Panc1 (cell line): ENCODE measurements at regions not wholly inside any gene's neighbourhood (a gene's known extent, or its start where the extent isn't known, plus 50 kb on each side); places are given as distances from the start of the nearest gene placed in this dataset.

ENCODE experiments used
- ATAC-seq: fragments of 200-7000 bp; cut with Tn5 transposase; 2 replicates; pipeline ENCODE4 v1.9.1; 2020; ENCODE audit warnings: mild to moderate bottlenecking, moderate library complexity
- BruUV-seq: library from RNA; stranded (reverse); fragments of 400-500 nt; replicated peaks from 2 replicates; lab custom pipeline; 2021; lab: Mats Ljungman, UMichigan
- CTCF ChIA-PET: fragments of 300-600 bp; sonication (Branson Sonifier 250); formaldehyde crosslinking; loops from one replicate; lab custom pipeline; 2022; ENCODE audit warnings: antibody characterized with exemption; lab: Charles Lee
- POLR2A ChIA-PET: fragments of 300-600 bp; sonication (Branson Sonifier 250); formaldehyde crosslinking; loops from one replicate; lab custom pipeline; 2022; ENCODE audit warnings: antibody characterized with exemption; lab: Charles Lee
- DNase-seq: peaks from one replicate; pipeline ENCODE4 v3.0.0-alpha.2; 2010; ENCODE audit warnings: low read depth, low spot score
- H3K27ac ChIP-seq: 2 replicates; pipeline ENCODE4 v1.5.1; 2011; ENCODE audit warnings: mild to moderate bottlenecking, low read length, inconsistent platforms
- H3K27me3 ChIP-seq: fragments of 200-500 bp; sonication (Bioruptor generic); 2 replicates; pipeline ENCODE4 v1.6.0; 2014; ENCODE audit warnings: low read length, inconsistent platforms; ENCODE audit not compliant: control insufficient read depth, insufficient read depth
- H3K36me3 ChIP-seq: fragments of 200-500 bp; sonication (Bioruptor generic); 2 replicates; pipeline ENCODE4 v1.5.1; 2014; ENCODE audit warnings: inconsistent platforms, mild to moderate bottlenecking, low read length, moderate library complexity; ENCODE audit not compliant: control insufficient read depth, insufficient read depth
- H3K4me1 ChIP-seq: 2 replicates; pipeline ENCODE4 v1.5.1; 2011; ENCODE audit warnings: inconsistent platforms, mild to moderate bottlenecking, low read length, moderate library complexity; ENCODE audit not compliant: control insufficient read depth, insufficient read depth
- H3K4me3 ChIP-seq, 2 experiments: 2 replicates each; pipeline ENCODE4 v1.5.1; 2011 to 2012; ENCODE audit warnings: low read depth in 2 of 2, low read length in 2 of 2, mild to moderate bottlenecking in 2 of 2, inconsistent platforms in 1 of 2, moderate library complexity in 1 of 2
- H3K9me3 ChIP-seq: fragments of 200-500 bp; sonication (Bioruptor generic); 2 replicates; pipeline ENCODE4 v1.5.1; 2014; ENCODE audit warnings: low read depth, mild to moderate bottlenecking, inconsistent platforms, low read length, moderate library complexity; ENCODE audit not compliant: control insufficient read depth, insufficient read depth
- CTCF ChIP-seq: fragments of 450-650 bp; IDR thresholded peaks from 2 replicates; pipeline ENCODE4 v1.5.1; 2017; ENCODE audit warnings: mild to moderate bottlenecking
- POLR2AphosphoS5 ChIP-seq: IDR thresholded peaks from 2 replicates; pipeline ENCODE4 v1.6.1; 2012; ENCODE audit warnings: mild to moderate bottlenecking, low read depth, low read length, moderate library complexity
- REST ChIP-seq, 2 experiments: IDR thresholded peaks; 2 replicates each; pipeline ENCODE4 v1.6.1; 2011 to 2012; ENCODE audit warnings: low read depth in 2 of 2, control low read depth in 1 of 2, low read length in 1 of 2, mild to moderate bottlenecking in 1 of 2, moderate library complexity in 1 of 2; ENCODE audit not compliant: insufficient read depth in 1 of 2
- SIN3A ChIP-seq: IDR thresholded peaks from 2 replicates; pipeline ENCODE4 v1.6.1; 2012; ENCODE audit warnings: low read depth, mild to moderate bottlenecking, low read length, moderate library complexity, borderline replicate concordance; ENCODE audit not compliant: insufficient read depth
- TCF7L2 ChIP-seq: IDR thresholded peaks from 2 replicates; pipeline ENCODE4 v1.6.1; 2011; ENCODE audit warnings: mild to moderate bottlenecking, low read depth, low read length, inconsistent platforms
- in situ Hi-C: cut with HindIII; loops from 2 replicates; pipeline ENCODE4 v1.10.0; 2016; ENCODE audit warnings: low sequenced_read_pairs, low pct_unique_long_range_greater_than_20kb
- intact Hi-C: fragments of 100-400 bp; cut with micrococcal nuclease; formaldehyde crosslinking; loops from one replicate; pipeline ENCODE4 v1.10.0; 2022; ENCODE audit not compliant: unreplicated experiment

- ATAC-seq = no peak
Measured at GRCh38 chr15:29455530-29455929, 185.9 kb upstream of the NSMCE3 start.

GRCh38 chr15:29455055-29455454 lies 185.4 kb upstream of the NSMCE3 start:
- Histone ChIP-seq H3K4me3 (no peak overlapping the region), H3K27me3 (no peaks in the 10 kb centered on the region), H3K4me1 (no peaks in the 10 kb centered on the region; the same call in 1 of the 2 replicates), H3K9me3 (no peaks in the 10 kb centered on the region), H3K27ac (no peak overlapping the region), H3K36me3 (no peaks in the 10 kb centered on the region)
- intact Hi-C loops = no loop called here
- ATAC-seq (no peak), DNase-seq (no peak)
- BruUV-seq = no TSS peak
- CTCF ChIA-PET = no interaction called here
- TF ChIP-seq POLR2AphosphoS5 (no peak), CTCF (no peak), TCF7L2 (no peak), SIN3A (no peak), REST (IDR thresholded peaks at IDR 0.05; ENCODE audit: insufficient read depth in 1 of 2, low read depth in 2 of 2, low read length in 1 of 2) (no peak)
- in situ Hi-C loops = no loop called here
- POLR2A ChIA-PET = interaction anchor here (0.6 kb wide), 1 partner anchor 568 kb away, joined by 3 read pairs; no protein-coding TSS in a partner anchor

More at GRCh38 chr15:29455530-29455929, 185.9 kb upstream of the NSMCE3 start:
- no peaks in the 10 kb centered on the region for H3K27me3 ChIP-seq
- no peak overlapping the region for H3K4me3 ChIP-seq
- no peak overlapping the region for H3K27ac ChIP-seq
- TF ChIP-seq CTCF = no peak
- TF ChIP-seq TCF7L2 = no peak
- TF ChIP-seq SIN3A = no peak
- TF ChIP-seq REST (IDR thresholded peaks at IDR 0.05; ENCODE audit: insufficient read depth in 1 of 2, low read depth in 2 of 2, low read length in 1 of 2) = no peak
- TF ChIP-seq POLR2AphosphoS5 = no peak
- no peaks in the 10 kb centered on the region for H3K36me3 ChIP-seq
- in situ Hi-C loops (no loop called here), intact Hi-C loops (no loop called here)
- POLR2A ChIA-PET = interaction anchor here (0.6 kb wide), 1 partner anchor 567 kb away, joined by 3 read pairs; no protein-coding TSS in a partner anchor
- no peaks in the 10 kb centered on the region for H3K9me3 ChIP-seq
- BruUV-seq = no TSS peak
- no peak for DNase-seq
- no peaks in the 10 kb centered on the region; the same call in 1 of the 2 replicates for H3K4me1 ChIP-seq
- CTCF ChIA-PET = no interaction called here
